MM.1S (cell line): ENCODE measurements at regions not wholly inside any gene's neighbourhood (a gene's known extent, or its start where the extent isn't known, plus 50 kb on each side); places are given as distances from the start of the nearest gene placed in this dataset.

Source experiments
- EZH2 ChIP-seq: fragments of 300-600 bp; sonication (generic); optimal IDR thresholded peaks from 2 replicates; pipeline ENCODE3; 2017; ENCODE audit warnings: low read depth, mild to moderate bottlenecking, antibody characterized with exemption, low read length, mixed read lengths
- EZH2phosphoT487 ChIP-seq: fragments of 300-600 bp; sonication (generic); IDR thresholded peaks from 2 replicates; pipeline ENCODE4 v1.6.1; 2018; ENCODE audit warnings: antibody characterized with exemption, low read length
- TF ChIP-seq, protein P1 (sequence below): fragments of 300-600 bp; sonication (generic); IDR thresholded peaks from 2 replicates; pipeline ENCODE4 v1.5.1; 2016; ENCODE audit warnings: antibody characterized with exemption, low read length, mixed read lengths

DNA sequence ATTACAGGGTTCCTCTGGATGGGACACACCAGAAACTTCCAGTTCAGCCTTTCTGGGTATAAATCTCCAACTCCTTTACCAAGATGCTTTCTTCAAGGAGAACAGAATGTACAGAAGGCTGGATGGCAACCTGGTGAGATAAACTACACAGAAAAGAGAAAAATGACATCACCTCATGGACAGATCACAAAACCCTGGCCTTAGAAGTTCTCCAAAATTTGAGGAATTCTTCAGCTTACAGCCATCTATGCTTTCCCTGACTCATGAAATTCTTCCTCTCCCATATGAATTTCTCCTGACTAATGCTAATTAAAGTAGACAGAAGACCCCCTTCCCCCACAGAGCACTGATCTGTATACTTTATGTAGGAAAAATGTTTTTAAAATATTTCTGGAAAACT lies 345.4 kb downstream of the STIM2 start:
- TF ChIP-seq, protein P1, sequence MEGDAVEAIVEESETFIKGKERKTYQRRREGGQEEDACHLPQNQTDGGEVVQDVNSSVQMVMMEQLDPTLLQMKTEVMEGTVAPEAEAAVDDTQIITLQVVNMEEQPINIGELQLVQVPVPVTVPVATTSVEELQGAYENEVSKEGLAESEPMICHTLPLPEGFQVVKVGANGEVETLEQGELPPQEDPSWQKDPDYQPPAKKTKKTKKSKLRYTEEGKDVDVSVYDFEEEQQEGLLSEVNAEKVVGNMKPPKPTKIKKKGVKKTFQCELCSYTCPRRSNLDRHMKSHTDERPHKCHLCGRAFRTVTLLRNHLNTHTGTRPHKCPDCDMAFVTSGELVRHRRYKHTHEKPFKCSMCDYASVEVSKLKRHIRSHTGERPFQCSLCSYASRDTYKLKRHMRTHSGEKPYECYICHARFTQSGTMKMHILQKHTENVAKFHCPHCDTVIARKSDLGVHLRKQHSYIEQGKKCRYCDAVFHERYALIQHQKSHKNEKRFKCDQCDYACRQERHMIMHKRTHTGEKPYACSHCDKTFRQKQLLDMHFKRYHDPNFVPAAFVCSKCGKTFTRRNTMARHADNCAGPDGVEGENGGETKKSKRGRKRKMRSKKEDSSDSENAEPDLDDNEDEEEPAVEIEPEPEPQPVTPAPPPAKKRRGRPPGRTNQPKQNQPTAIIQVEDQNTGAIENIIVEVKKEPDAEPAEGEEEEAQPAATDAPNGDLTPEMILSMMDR: no peak
- TF ChIP-seq EZH2 (no peak), EZH2phosphoT487 (no peak)
